AG09319 (cell line): ENCODE measurements at regions not wholly inside any gene's neighbourhood (a gene's known extent, or its start where the extent isn't known, plus 50 kb on each side); places are given as distances from the start of the nearest gene placed in this dataset.

Source experiments
- DNase-seq: peaks from one replicate; pipeline ENCODE4 v3.0.0-alpha.2; 2010; ENCODE audit warnings: low read depth; ENCODE audit errors: extremely low read depth
- TF ChIP-seq, protein P1 (sequence below): IDR thresholded peaks from 2 replicates; pipeline ENCODE4 v1.5.1; 2011; ENCODE audit warnings: low read depth, mild to moderate bottlenecking, inconsistent platforms, low read length, moderate library complexity

DNA sequence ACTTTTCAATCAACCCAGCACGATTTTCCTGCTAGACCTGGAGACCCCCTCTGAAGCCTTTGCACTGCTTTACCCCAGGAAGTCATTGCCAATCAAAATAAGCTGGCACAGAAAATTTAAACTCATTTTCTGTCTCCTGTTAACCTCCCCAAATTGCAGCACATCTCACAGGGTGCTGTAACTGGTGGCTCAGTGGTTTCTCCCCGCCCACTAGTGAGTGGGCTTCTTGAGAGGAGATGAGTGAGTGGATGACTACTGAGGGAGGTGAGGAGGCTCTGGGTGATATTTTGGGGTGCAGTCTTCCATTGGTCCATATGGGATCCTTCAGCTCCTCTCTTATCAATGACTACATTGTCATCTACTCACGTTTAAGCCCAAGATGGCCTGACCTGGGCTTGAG is 239.8 kb upstream of the HS6ST1 start:
- no peak for DNase-seq
- TF ChIP-seq, protein P1, sequence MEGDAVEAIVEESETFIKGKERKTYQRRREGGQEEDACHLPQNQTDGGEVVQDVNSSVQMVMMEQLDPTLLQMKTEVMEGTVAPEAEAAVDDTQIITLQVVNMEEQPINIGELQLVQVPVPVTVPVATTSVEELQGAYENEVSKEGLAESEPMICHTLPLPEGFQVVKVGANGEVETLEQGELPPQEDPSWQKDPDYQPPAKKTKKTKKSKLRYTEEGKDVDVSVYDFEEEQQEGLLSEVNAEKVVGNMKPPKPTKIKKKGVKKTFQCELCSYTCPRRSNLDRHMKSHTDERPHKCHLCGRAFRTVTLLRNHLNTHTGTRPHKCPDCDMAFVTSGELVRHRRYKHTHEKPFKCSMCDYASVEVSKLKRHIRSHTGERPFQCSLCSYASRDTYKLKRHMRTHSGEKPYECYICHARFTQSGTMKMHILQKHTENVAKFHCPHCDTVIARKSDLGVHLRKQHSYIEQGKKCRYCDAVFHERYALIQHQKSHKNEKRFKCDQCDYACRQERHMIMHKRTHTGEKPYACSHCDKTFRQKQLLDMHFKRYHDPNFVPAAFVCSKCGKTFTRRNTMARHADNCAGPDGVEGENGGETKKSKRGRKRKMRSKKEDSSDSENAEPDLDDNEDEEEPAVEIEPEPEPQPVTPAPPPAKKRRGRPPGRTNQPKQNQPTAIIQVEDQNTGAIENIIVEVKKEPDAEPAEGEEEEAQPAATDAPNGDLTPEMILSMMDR, result no peak

DNA sequence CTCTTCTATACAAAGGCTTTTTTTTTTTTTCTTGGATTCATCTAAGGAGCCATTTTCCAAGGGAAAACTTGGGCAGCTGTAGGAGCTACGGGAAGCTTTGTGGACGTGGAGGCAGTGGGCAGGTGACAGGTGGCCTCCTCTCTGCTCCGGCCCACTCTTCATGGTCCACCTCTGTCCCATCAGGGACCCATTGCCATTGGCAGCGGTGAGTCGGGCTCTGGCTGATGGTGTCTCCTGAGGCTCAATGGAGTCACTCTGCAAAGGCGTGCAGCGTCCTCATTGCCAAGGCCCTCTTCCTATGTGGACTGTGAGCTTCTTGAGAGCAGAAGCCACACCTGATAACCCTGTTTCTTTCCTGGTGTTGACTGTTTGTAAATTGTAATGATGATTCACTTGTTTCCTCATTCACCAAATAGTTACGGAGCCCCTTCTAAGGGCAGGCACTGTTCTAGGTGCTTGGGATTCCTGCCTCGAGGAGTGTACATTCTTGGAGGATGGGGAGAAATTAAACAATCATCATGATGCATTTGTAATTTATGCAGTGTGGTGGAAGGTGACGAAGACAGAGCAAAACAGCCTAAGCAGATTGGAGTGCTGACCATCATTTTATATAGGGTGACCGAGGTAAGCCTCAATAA is 240.3 kb upstream of the HS6ST1 start:
- TF ChIP-seq, protein P1, result no peak
- no peak for DNase-seq

DNA sequence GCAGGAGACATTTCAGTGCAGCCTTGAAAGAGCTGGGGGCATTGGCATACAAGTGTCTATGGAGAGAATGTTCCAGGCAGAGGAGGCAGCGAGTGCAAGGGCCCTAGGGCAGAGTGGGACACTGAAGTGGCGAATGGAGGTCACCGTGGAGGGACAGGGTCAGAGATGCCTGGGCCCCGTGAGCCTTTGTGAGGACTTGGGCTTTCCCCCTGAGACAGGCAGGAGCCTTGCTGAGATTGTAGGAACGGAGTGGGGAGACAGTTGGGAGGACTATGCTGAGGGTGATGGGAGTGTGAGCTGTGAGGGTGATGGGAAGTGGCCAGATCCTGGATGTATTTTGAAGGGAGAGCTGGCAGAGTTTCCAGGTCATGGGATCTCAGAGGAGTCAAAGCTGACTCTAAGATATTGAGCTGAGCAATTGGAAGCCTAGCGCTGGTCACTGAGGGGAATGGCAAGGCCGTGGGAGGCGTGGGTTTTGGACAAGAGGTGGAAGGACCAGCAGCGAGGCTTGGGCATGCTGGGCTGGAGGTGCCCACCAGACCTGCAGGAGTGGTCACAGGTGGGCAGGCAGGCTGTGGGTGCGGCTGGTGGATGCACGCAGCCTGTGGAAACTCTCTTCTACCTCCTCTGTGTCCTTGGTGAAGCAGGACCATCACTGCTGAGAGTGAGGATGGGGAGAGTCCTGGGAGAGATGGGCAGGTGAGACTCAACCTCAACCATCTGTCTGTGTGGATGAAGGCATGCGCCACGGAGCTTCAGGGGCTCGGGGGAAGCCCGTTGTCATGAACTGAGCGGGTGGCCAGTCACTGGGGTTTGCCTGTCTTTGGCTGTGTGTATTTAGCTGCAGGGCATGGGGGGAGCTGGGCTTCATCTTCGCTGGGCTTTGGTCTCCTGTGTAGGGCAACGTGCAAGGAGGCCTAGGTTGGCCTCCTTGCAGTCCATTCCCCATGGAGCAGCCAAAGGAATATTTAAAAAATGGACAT is 241.2 kb upstream of the HS6ST1 start:
- TF ChIP-seq, protein P1, result no peak
- no peak for DNase-seq

DNA sequence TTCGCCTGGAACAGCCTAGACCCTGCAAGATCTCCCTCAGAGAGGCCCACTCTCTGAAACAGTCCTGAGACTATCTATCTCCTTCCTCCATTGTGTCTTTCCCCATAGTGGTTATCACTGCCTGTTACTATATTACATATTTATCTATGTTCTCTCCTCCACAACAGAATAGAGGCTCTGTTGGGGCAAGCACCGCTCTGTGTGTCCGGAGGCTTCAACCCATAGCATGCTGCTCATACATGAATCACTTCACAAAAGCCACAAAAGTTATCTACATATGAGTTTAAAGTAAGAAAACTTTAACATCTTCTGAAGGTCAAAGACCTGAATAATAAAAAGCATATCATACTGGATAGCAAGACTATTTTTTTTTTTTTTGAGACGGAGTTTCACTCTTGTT is 242.1 kb upstream of the HS6ST1 start:
- no peak for DNase-seq
- TF ChIP-seq, protein P1, result no peak

DNA sequence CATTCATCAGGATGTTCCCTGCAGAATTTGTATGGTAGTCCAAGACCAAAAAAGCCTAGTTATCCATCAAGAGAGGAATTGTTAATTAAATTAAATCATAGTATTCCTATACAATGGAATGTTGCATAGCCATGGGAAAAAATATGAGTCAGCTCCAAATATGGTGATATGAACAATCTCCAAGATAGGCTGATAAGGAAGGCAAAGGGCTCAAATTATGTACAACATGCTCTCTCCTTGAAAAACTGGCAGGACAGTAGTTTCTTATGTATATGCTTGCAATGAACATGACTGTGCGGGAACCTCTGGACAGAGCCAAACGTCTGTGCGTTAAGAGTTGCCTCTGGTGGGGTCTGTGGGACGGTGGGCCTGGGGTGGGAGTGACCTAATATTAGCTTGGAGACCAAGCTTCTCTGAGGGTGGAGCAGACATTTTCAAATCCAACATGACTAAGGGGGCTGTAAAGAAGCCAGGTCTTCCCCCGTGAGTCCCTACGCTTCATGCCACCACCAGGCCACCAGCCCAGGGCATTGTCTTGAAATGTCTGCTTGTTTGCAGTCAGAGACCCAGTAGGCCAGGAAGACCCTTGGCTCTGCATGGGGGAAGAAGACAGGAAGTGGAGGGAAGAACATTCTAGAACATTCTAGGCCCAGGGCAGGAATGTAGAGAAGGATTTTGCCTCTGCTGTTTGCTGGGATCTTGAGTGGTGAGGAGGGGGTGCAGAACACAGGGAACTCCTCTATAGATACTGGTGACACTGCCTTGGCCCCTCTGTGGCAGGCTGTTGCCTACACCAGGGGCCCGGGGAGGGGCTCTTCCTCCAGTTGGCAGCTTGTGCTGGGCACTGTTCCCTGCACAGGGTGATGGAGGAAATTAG is 244.0 kb upstream of the HS6ST1 start:
- DNase-seq, result no peak
- TF ChIP-seq, protein P1, result no peak

DNA sequence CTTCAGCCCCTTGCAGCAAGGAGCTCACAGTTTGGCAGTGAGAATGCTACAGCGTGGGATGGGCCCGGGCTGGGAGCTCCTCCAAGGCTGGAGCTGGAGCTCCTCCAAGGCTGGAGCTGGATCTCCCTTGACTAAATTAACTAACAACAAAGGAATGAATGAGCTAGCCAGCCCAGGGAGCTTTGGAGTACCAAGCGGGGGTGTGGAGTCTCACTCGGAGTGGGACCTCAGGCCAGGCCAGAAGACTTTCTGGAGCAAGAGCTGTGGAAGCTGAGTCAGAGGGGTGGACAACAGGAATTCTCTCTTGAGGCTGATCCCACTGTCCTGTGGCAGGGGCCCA is 244.7 kb upstream of the HS6ST1 start:
- TF ChIP-seq, protein P1, result no peak
- peak; percentile 87 for DNase-seq
